ENCODE measurements at regions not wholly inside any gene's neighbourhood (a gene's known extent, or its start where the extent isn't known, plus 50 kb on each side); places are given as distances from the start of the nearest gene placed in this dataset.

- Mint-ChIP-seq H3K4me3 (no peak overlapping the region), H3K9me3 (peaks cover 40% of the 10 kb centered on the region), H3K27ac (no peak overlapping the region), H3K36me3 (ENCODE audit: low read depth) (peaks cover 5% of the 10 kb centered on the region), H3K4me1 (no peaks in the 10 kb centered on the region), H3K27me3 (ENCODE audit: low read depth, poor library complexity) (peaks cover 19% of the 10 kb centered on the region)
- DNase-seq: no peak
- no peak for TF ChIP-seq CTCF (IDR thresholded peaks at IDR 0.05)
Measured at GRCh38 chr3:127056976-127057375, 74.1 kb downstream of the PLXNA1 start.

GRCh38 chr3:127059072-127059471, 76.2 kb downstream of the PLXNA1 start:
- H3K27ac Mint-ChIP-seq: no peak overlapping the region
- no peak for DNase-seq

GRCh38 chr3:127061641-127062040, 78.7 kb downstream of the PLXNA1 start:
- no peak for TF ChIP-seq CTCF (IDR thresholded peaks at IDR 0.05)
- Mint-ChIP-seq H3K27ac (no peak overlapping the region), H3K9me3 (peaks cover 26% of the 10 kb centered on the region), H3K4me1 (peaks cover 5% of the 10 kb centered on the region), H3K4me3 (no peak overlapping the region), H3K27me3 (ENCODE audit: low read depth, poor library complexity) (peaks cover 18% of the 10 kb centered on the region), H3K36me3 (ENCODE audit: low read depth) (peaks cover 5% of the 10 kb centered on the region)
- no peak for DNase-seq

More at GRCh38 chr3:127059072-127059471, 76.2 kb downstream of the PLXNA1 start:
- H3K4me3 Mint-ChIP-seq: no peak overlapping the region
- peaks cover 15% of the 10 kb centered on the region for H3K27me3 Mint-ChIP-seq (ENCODE audit: low read depth, poor library complexity)
- H3K9me3 Mint-ChIP-seq: peaks cover 40% of the 10 kb centered on the region
- no peak for TF ChIP-seq CTCF (IDR thresholded peaks at IDR 0.05)
- H3K4me1 Mint-ChIP-seq: peaks cover 5% of the 10 kb centered on the region
- peaks cover 5% of the 10 kb centered on the region for H3K36me3 Mint-ChIP-seq (ENCODE audit: low read depth)

- Mint-ChIP-seq H3K27ac (peak overlapping the region; percentile 42), H3K4me1 (peaks cover 5% of the 10 kb centered on the region), H3K4me3 (no peak overlapping the region), H3K27me3 (ENCODE audit: low read depth, poor library complexity) (peaks cover 18% of the 10 kb centered on the region), H3K9me3 (peaks cover 14% of the 10 kb centered on the region), H3K36me3 (ENCODE audit: low read depth) (no peaks in the 10 kb centered on the region)
- DNase-seq: no peak
- no peak for TF ChIP-seq CTCF (IDR thresholded peaks at IDR 0.05)
Measured at GRCh38 chr3:127062926-127063325, 80.0 kb downstream of the PLXNA1 start.

- TF ChIP-seq CTCF (IDR thresholded peaks at IDR 0.05): no peak
- H3K4me3 Mint-ChIP-seq: no peak overlapping the region
- peaks cover 6% of the 10 kb centered on the region for H3K9me3 Mint-ChIP-seq
- no peak overlapping the region for H3K27ac Mint-ChIP-seq
- peaks cover 5% of the 10 kb centered on the region for H3K4me1 Mint-ChIP-seq
- H3K27me3 Mint-ChIP-seq (ENCODE audit: low read depth, poor library complexity): peaks cover 15% of the 10 kb centered on the region
- no peaks in the 10 kb centered on the region for H3K36me3 Mint-ChIP-seq (ENCODE audit: low read depth)
- no peak for DNase-seq
Measured at GRCh38 chr3:127063916-127064315, 81.0 kb downstream of the PLXNA1 start.

GRCh38 chr3:127064391-127065137, 81.6 kb downstream of the PLXNA1 start:
- Mint-ChIP-seq H3K36me3 (ENCODE audit: low read depth) (no peaks in the 10 kb centered on the region), H3K4me3 (no peak overlapping the region), H3K4me1 (peaks cover 11% of the 10 kb centered on the region), H3K9me3 (peaks cover under 1% of the 10 kb centered on the region), H3K27ac (no peak overlapping the region), H3K27me3 (ENCODE audit: low read depth, poor library complexity) (peaks cover 11% of the 10 kb centered on the region)
- DNase-seq: no peak
- TF ChIP-seq CTCF (IDR thresholded peaks at IDR 0.05): no peak

Measured in nephron progenitor cell (in vitro differentiated cells).